GM12878 (cell line): ENCODE measurements at regions not wholly inside any gene's neighbourhood (a gene's known extent, or its start where the extent isn't known, plus 50 kb on each side); places are given as distances from the start of the nearest gene placed in this dataset.
A peak's percentile ranks its signal among the peaks of the same experiment; 100 is the strongest.

Source experiments
- ATF2 ChIP-seq: IDR thresholded peaks from 2 replicates; pipeline ENCODE4 v1.6.1; 2012; ENCODE audit warnings: low read length, inconsistent platforms
- CBFB ChIP-seq: IDR thresholded peaks from 2 replicates; pipeline ENCODE4 v1.6.1; 2016; ENCODE audit warnings: antibody characterized with exemption, low read depth
- CREB1 ChIP-seq: IDR thresholded peaks from 2 replicates; pipeline ENCODE4 v1.6.1; 2012; ENCODE audit warnings: low read depth, mild to moderate bottlenecking, inconsistent platforms
- DPF2 ChIP-seq: fragments of 450-650 bp; IDR thresholded peaks from 2 replicates; pipeline ENCODE4 v1.6.1; 2017; ENCODE audit warnings: mild to moderate bottlenecking
- FOS ChIP-seq: IDR thresholded peaks from 3 replicates; pipeline ENCODE4 v1.6.1; 2011; ENCODE audit warnings: borderline replicate concordance; ENCODE audit not compliant: insufficient read length; ENCODE audit errors: extremely low read depth
- FOXM1 ChIP-seq: IDR thresholded peaks from 2 replicates; pipeline ENCODE4 v1.6.1; 2012; ENCODE audit warnings: low read depth, mild to moderate bottlenecking, inconsistent platforms, low read length, moderate library complexity
- NFYB ChIP-seq: IDR thresholded peaks from 2 replicates; pipeline ENCODE4 v1.6.1; 2011; ENCODE audit warnings: low read depth, mild to moderate bottlenecking, low read length, improper control_type of control experiment, moderate library complexity; ENCODE audit not compliant: insufficient read depth
- NKRF ChIP-seq: fragments of 450-650 bp; conservative IDR thresholded peaks from 2 replicates; pipeline ENCODE4 v1.6.1; 2017; ENCODE audit warnings: mild to moderate bottlenecking, moderate library complexity
- PKNOX1 ChIP-seq: fragments of 450-650 bp; IDR thresholded peaks from 2 replicates; pipeline ENCODE4 v1.6.1; 2016; ENCODE audit warnings: mild to moderate bottlenecking
- PML ChIP-seq: IDR thresholded peaks from 2 replicates; pipeline ENCODE4 v1.6.1; 2012; ENCODE audit warnings: low read length, inconsistent platforms
- POLR2AphosphoS2 ChIP-seq: IDR thresholded peaks from 2 replicates; pipeline ENCODE4 v1.6.1; 2011; ENCODE audit warnings: low read depth, mild to moderate bottlenecking, low read length, improper control_type of control experiment, moderate library complexity
- POLR2AphosphoS5 ChIP-seq: IDR thresholded peaks from 2 replicates; pipeline ENCODE4 v1.6.1; 2011; ENCODE audit warnings: mild to moderate bottlenecking, low read length, inconsistent platforms
- POU2F2 ChIP-seq: IDR thresholded peaks from 3 replicates; pipeline ENCODE4 v1.6.1; 2011; ENCODE audit warnings: low read depth, mild to moderate bottlenecking, low read length, borderline replicate concordance
- RFX5 ChIP-seq: IDR thresholded peaks from 2 replicates; pipeline ENCODE4 v1.6.1; 2011; ENCODE audit warnings: low read depth, low read length, improper control_type of control experiment
- RUNX3 ChIP-seq: IDR thresholded peaks from 2 replicates; pipeline ENCODE4 v1.6.1; 2012; ENCODE audit warnings: low read length, inconsistent platforms
- SIN3A ChIP-seq: IDR thresholded peaks from 2 replicates; pipeline ENCODE4 v1.6.1; 2012; ENCODE audit warnings: low read depth, low read length, improper control_type of control experiment
- SMAD5 ChIP-seq: IDR thresholded peaks from 2 replicates; pipeline ENCODE4 v1.6.1; 2016; ENCODE audit warnings: antibody characterized with exemption, low read depth
- SPI1 ChIP-seq: IDR thresholded peaks from 2 replicates; pipeline ENCODE4 v1.6.1; 2011; ENCODE audit warnings: low read depth, mild to moderate bottlenecking, low read length, moderate library complexity, borderline replicate concordance; ENCODE audit not compliant: insufficient read depth
- TAF1 ChIP-seq: IDR thresholded peaks from 2 replicates; pipeline ENCODE4 v1.6.1; 2011; ENCODE audit warnings: mild to moderate bottlenecking, low read depth, low read length, borderline replicate concordance
- TCF12 ChIP-seq: IDR thresholded peaks from 2 replicates; pipeline ENCODE4 v1.6.1; 2011; ENCODE audit warnings: low read depth, mild to moderate bottlenecking, low read length
- ZBED1 ChIP-seq: IDR thresholded peaks from 2 replicates; pipeline ENCODE4 v1.6.1; 2016; ENCODE audit warnings: borderline replicate concordance
- ZBTB40 ChIP-seq: fragments of 450-650 bp; IDR thresholded peaks from 2 replicates; pipeline ENCODE4 v1.6.1; 2016; ENCODE audit warnings: mild to moderate bottlenecking, moderate library complexity, borderline replicate concordance

- TF ChIP-seq TCF12 (peak; percentile 15; the same call in 1 of the 2 replicates), PKNOX1 (peak; percentile 38; the same call in 1 of the 2 replicates), CBFB (peak; percentile 11), CREB1 (peak; percentile 81), SMAD5 (peak; percentile 96), SPI1 (peak; percentile 33; the same call in 1 of the 2 replicates), ZBTB40 (peak; percentile 11; the same call in 1 of the 2 replicates), POU2F2 (peak; percentile 74; the same call in 1 of the 3 replicates), SIN3A (0 out of 2 replicates have a peak, but pooled peaks have one; percentile 41), FOXM1 (peak; percentile 49; the same call in 1 of the 2 replicates), ATF2 (peak; percentile 41; the same call in 1 of the 2 replicates), RUNX3 (0 out of 2 replicates have a peak, but pooled peaks have one; percentile 16), POLR2AphosphoS5 (peak; percentile 94), TAF1 (peak; percentile 64), NFYB (peak; percentile 85), POLR2AphosphoS2 (peak; percentile 52; the same call in 1 of the 2 replicates), ZBED1 (peak; percentile 86), FOS (peak; percentile 56), PML (peak; percentile 83), RFX5 (peak; percentile 56; the same call in 1 of the 2 replicates), NKRF (peak; percentile 72; the same call in 1 of the 2 replicates), DPF2 (peak; percentile 54; the same call in 1 of the 2 replicates)
Measured at GRCh38 chr6:27807441-27808241, 104.6 kb downstream of the OR2B2 start (continued).
